Vagina (tissue), 2 donors: ENCODE measurements at regions not wholly inside any gene's neighbourhood (a gene's known extent, or its start where the extent isn't known, plus 50 kb on each side); places are given as distances from the start of the nearest gene placed in this dataset.

Experiments
- DNase-seq, 2 donors: peaks; one replicate each; pipeline ENCODE4 v3.0.0-alpha.2; 2017; ENCODE audit errors: extremely low spot score in 2 of 2
- H3K27ac ChIP-seq: fragments of 200-600 bp; sonication (generic); one replicate; pipeline ENCODE4 v1.5.1; 2019
- H3K27me3 ChIP-seq: fragments of 200-600 bp; sonication (generic); one replicate; pipeline ENCODE4 v1.5.1; 2019
- H3K36me3 ChIP-seq, 2 donors: fragments of 200-600 bp; sonication (generic); one replicate each; pipeline ENCODE4 v1.5.1; 2017 to 2019
- H3K4me1 ChIP-seq: fragments of 200-600 bp; sonication (generic); one replicate; pipeline ENCODE4 v1.5.1; 2019
- H3K4me3 ChIP-seq, 2 donors: fragments of 200-600 bp; sonication (generic); 1 replicate in 1 of 2; 2 replicates in 1 of 2; pipeline ENCODE4 v1.5.1; 2016 to 2019
- H3K9me3 ChIP-seq: fragments of 200-600 bp; sonication (generic); one replicate; pipeline ENCODE4 v1.5.1; 2019
- POLR2A ChIP-seq, 2 donors: fragments of 450-650 bp; IDR thresholded peaks; one replicate each; pipeline ENCODE4 v1.6.1; 2017; ENCODE audit warnings: antibody characterized with exemption in 2 of 2, mild to moderate bottlenecking in 2 of 2, moderate library complexity in 2 of 2
- POLR2AphosphoS5 ChIP-seq, 2 donors: sonication (generic); formaldehyde crosslinking; IDR thresholded peaks; one replicate each; pipeline ENCODE4 v1.9.0; 2017; ENCODE audit warnings: antibody characterized with exemption in 2 of 2, mild to moderate bottlenecking in 2 of 2, low read depth in 1 of 2; ENCODE audit not compliant: insufficient read depth in 1 of 2
- intact Hi-C: fragments of 100-400 bp; cut with DNase I; formaldehyde crosslinking; loops from one replicate; pipeline ENCODE4 v1.15.1; 2023
- TF ChIP-seq, protein P1 (sequence below), 3 experiments: fragments of 450-650 bp in 2 of 3; fragments of 200-600 bp in 1 of 3; sonication (generic) in 1 of 3; IDR thresholded peaks; one replicate each; pipeline ENCODE4 v1.5.1; 2017 to 2019; ENCODE audit warnings: antibody characterized with exemption in 3 of 3, mild to moderate bottlenecking in 2 of 3, moderate library complexity in 2 of 3

GRCh38 chr22:47659467-47660223 is 897.2 kb downstream of the TBC1D22A start:
- no peaks in the 10 kb centered on the region for H3K36me3 ChIP-seq
- no peak overlapping the region for H3K27ac ChIP-seq
- intact Hi-C loops = no loop called here
- no peak overlapping the region for H3K4me3 ChIP-seq
- no peaks in the 10 kb centered on the region for H3K27me3 ChIP-seq
- H3K4me1 ChIP-seq = no peaks in the 10 kb centered on the region
- no peak for TF ChIP-seq POLR2A (IDR thresholded peaks at IDR 0.05)
- no peaks in the 10 kb centered on the region for H3K9me3 ChIP-seq
- peak in 1 of 2 donors; percentile 22 for DNase-seq

DNA sequence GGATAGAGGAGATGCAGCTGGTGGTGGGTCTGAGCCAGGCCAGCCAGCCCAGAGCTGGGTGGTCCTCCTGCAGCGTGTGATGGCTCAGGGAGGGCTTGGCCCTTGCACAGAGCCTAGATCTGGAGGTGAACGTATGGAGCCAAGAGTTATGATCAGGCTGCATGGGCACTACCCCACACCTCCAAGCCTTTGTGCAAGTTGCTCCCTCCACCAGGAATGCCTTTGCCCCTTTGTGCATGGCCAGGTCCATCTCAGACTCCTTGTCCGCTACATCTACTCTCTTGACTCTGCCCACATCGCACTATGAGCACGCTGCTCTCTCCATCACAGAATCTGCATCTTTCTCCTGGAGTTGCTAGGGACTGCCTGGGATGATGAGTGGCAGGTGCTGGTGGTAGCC is 895.7 kb downstream of the TBC1D22A start:
- peak in 1 of 2 donors; percentile 67 for DNase-seq
- Histone ChIP-seq H3K27ac (no peak overlapping the region), H3K9me3 (no peaks in the 10 kb centered on the region), H3K4me3 (no peak overlapping the region), H3K36me3 (no peaks in the 10 kb centered on the region), H3K4me1 (no peaks in the 10 kb centered on the region), H3K27me3 (no peaks in the 10 kb centered on the region)
- intact Hi-C loops = no loop called here
- TF ChIP-seq, protein P1, sequence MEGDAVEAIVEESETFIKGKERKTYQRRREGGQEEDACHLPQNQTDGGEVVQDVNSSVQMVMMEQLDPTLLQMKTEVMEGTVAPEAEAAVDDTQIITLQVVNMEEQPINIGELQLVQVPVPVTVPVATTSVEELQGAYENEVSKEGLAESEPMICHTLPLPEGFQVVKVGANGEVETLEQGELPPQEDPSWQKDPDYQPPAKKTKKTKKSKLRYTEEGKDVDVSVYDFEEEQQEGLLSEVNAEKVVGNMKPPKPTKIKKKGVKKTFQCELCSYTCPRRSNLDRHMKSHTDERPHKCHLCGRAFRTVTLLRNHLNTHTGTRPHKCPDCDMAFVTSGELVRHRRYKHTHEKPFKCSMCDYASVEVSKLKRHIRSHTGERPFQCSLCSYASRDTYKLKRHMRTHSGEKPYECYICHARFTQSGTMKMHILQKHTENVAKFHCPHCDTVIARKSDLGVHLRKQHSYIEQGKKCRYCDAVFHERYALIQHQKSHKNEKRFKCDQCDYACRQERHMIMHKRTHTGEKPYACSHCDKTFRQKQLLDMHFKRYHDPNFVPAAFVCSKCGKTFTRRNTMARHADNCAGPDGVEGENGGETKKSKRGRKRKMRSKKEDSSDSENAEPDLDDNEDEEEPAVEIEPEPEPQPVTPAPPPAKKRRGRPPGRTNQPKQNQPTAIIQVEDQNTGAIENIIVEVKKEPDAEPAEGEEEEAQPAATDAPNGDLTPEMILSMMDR (IDR thresholded peaks at IDR 0.05) = no peak
- TF ChIP-seq POLR2A (IDR thresholded peaks at IDR 0.05) (no peak), POLR2AphosphoS5 (IDR thresholded peaks at IDR 0.05; ENCODE audit: insufficient read depth in 1 of 2, low read depth in 1 of 2) (no peak)

DNA sequence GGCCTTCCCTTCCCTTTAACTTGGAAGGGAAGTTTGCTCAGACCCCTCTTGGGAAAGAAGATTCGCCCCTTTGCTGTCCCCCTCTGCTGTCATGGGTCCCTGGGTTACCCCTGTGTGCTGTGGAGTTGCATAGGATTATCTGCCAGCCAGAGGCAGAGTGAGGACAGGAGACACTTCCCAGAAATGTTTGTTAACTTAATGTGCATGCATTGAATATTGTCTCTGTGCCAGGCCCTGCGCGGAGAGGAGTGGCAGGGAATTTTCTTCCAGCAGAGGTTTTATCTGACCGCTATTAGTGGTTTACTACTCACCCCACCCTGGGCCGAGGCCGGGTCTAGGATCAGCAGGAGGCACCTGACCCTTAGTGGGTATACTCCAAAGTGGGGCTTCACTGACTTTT is 894.8 kb downstream of the TBC1D22A start:
- no peaks in the 10 kb centered on the region for H3K4me1 ChIP-seq
- intact Hi-C loops = no loop called here
- no peaks in the 10 kb centered on the region for H3K36me3 ChIP-seq
- H3K4me3 ChIP-seq = no peak overlapping the region
- peak in 1 of 2 donors; percentile 46 for DNase-seq
- H3K27ac ChIP-seq = no peak overlapping the region
- H3K9me3 ChIP-seq = no peaks in the 10 kb centered on the region
- TF ChIP-seq POLR2AphosphoS5 (IDR thresholded peaks at IDR 0.05; ENCODE audit: insufficient read depth in 1 of 2, low read depth in 1 of 2) (no peak), POLR2A (IDR thresholded peaks at IDR 0.05) (no peak)
- TF ChIP-seq, protein P1 (IDR thresholded peaks at IDR 0.05) = no peak
- H3K27me3 ChIP-seq = no peaks in the 10 kb centered on the region

GRCh38 chr22:47656806-47657205 is 894.4 kb downstream of the TBC1D22A start:
- no peak overlapping the region for H3K4me3 ChIP-seq
- intact Hi-C loops = no loop called here
- no peaks in the 10 kb centered on the region for H3K9me3 ChIP-seq

GRCh38 chr22:47655930-47656329 is 893.5 kb downstream of the TBC1D22A start:
- Histone ChIP-seq H3K9me3 (no peaks in the 10 kb centered on the region), H3K27me3 (no peaks in the 10 kb centered on the region), H3K27ac (no peak overlapping the region), H3K4me3 (no peak overlapping the region), H3K4me1 (no peaks in the 10 kb centered on the region), H3K36me3 (no peaks in the 10 kb centered on the region)
- intact Hi-C loops = no loop called here
- TF ChIP-seq POLR2AphosphoS5 (IDR thresholded peaks at IDR 0.05; ENCODE audit: insufficient read depth in 1 of 2, low read depth in 1 of 2) = no peak
- TF ChIP-seq, protein P1 (IDR thresholded peaks at IDR 0.05) = no peak
- TF ChIP-seq POLR2A (IDR thresholded peaks at IDR 0.05) = no peak
- DNase-seq = peak in 1 of 2 donors; percentile 34

More at GRCh38 chr22:47656806-47657205, 894.4 kb downstream of the TBC1D22A start:
- TF ChIP-seq POLR2A (IDR thresholded peaks at IDR 0.05) (no peak), POLR2AphosphoS5 (IDR thresholded peaks at IDR 0.05; ENCODE audit: insufficient read depth in 1 of 2, low read depth in 1 of 2) (no peak)
- TF ChIP-seq, protein P1 (IDR thresholded peaks at IDR 0.05) = no peak
- Histone ChIP-seq H3K4me1 (no peaks in the 10 kb centered on the region), H3K27ac (no peak overlapping the region), H3K36me3 (no peaks in the 10 kb centered on the region), H3K27me3 (no peaks in the 10 kb centered on the region)
- peak in 1 of 2 donors; percentile 82 for DNase-seq
